Ascending aorta (tissue), 2 donors: ENCODE measurements at regions not wholly inside any gene's neighbourhood (a gene's known extent, or its start where the extent isn't known, plus 50 kb on each side); places are given as distances from the start of the nearest gene placed in this dataset.

ENCODE experiments used
- DNase-seq, 2 donors: peaks; one replicate each; pipeline ENCODE4 v3.0.0-alpha.2; 2019; ENCODE audit warnings: low spot score in 2 of 2
- H3K27ac ChIP-seq, 2 donors: fragments of 200-600 bp; sonication (generic); one replicate each; pipeline ENCODE4 v1.5.1; 2016 to 2017; ENCODE audit warnings: mild to moderate bottlenecking in 1 of 2
- H3K27me3 ChIP-seq: fragments of 200-600 bp; sonication (generic); one replicate; pipeline ENCODE4 v1.5.1; 2017
- H3K36me3 ChIP-seq, 2 donors: fragments of 200-600 bp; sonication (generic); one replicate each; pipeline ENCODE4 v1.5.1; 2016
- H3K4me1 ChIP-seq, 2 donors: fragments of 200-600 bp; sonication (generic); one replicate each; pipeline ENCODE4 v1.5.1; 2016 to 2017; ENCODE audit warnings: mild to moderate bottlenecking in 1 of 2
- H3K4me3 ChIP-seq, 2 donors: fragments of 200-600 bp; sonication (generic); one replicate each; pipeline ENCODE4 v1.5.1; 2016 to 2017; ENCODE audit warnings: mild to moderate bottlenecking in 1 of 2
- H3K9me3 ChIP-seq, 2 donors: fragments of 200-600 bp; sonication (generic); one replicate each; pipeline ENCODE4 v1.5.1; 2016
- intact Hi-C: fragments of 100-400 bp; cut with DNase I; formaldehyde crosslinking; loops from one replicate; pipeline ENCODE4 v1.15.1; 2023
- TF ChIP-seq, protein P1 (sequence below), 3 experiments: fragments of 200-600 bp in 2 of 3; fragments of 450-650 bp in 1 of 3; sonication (generic) in 2 of 3; IDR thresholded peaks; one replicate each; pipeline ENCODE4 v1.5.1; 2016 to 2019; ENCODE audit warnings: antibody characterized with exemption in 3 of 3, mild to moderate bottlenecking in 1 of 3, moderate library complexity in 1 of 3

DNA sequence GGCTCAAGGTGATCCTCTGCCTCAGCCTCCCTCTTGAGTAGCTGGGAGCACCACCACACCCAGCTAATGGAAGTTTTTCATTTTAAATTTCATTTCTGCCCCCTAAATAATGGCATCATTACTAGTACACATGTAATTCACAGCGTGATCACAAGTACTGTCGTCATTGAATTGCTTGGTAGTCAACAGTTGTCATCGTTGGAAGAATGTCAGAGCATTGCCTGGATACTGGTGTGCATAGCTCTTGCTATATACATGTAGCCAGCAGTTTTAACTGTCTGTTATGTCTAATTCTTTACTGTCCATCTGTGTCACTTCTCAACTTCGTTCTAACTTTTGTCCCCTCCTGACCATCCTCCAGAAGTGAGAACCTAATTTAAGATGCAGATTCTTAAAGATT is 62.1 kb downstream of the CRPPA start:
- Histone ChIP-seq H3K27me3 (no peaks in the 10 kb centered on the region), H3K4me3 (no peak overlapping the region), H3K9me3 (no peaks in the 10 kb centered on the region), H3K36me3 (no peaks in the 10 kb centered on the region), H3K4me1 (no peaks in the 10 kb centered on the region), H3K27ac (no peak overlapping the region)
- intact Hi-C loops = no loop called here
- no peak for DNase-seq
- TF ChIP-seq, protein P1, sequence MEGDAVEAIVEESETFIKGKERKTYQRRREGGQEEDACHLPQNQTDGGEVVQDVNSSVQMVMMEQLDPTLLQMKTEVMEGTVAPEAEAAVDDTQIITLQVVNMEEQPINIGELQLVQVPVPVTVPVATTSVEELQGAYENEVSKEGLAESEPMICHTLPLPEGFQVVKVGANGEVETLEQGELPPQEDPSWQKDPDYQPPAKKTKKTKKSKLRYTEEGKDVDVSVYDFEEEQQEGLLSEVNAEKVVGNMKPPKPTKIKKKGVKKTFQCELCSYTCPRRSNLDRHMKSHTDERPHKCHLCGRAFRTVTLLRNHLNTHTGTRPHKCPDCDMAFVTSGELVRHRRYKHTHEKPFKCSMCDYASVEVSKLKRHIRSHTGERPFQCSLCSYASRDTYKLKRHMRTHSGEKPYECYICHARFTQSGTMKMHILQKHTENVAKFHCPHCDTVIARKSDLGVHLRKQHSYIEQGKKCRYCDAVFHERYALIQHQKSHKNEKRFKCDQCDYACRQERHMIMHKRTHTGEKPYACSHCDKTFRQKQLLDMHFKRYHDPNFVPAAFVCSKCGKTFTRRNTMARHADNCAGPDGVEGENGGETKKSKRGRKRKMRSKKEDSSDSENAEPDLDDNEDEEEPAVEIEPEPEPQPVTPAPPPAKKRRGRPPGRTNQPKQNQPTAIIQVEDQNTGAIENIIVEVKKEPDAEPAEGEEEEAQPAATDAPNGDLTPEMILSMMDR (IDR thresholded peaks at IDR 0.05) = no peak

DNA sequence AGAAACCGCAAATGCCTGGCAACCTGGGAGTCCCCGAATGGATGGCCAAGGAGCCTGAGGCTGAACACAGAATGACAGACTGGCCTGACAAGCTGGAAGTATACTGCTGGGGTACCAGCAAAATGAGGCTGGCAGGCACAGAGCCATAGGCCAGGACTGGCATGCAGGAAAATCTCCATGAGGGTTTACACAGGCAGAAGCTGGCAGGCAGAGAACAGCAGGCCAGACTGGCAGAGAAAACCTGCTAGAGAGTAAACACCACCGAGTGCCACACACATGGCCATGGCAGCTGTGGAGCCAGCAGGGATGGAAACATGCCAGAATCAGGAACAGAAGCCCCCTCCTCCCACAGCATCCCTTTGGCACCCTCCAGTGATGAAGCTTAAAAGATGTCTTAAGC is 63.4 kb downstream of the CRPPA start:
- H3K9me3 ChIP-seq = no peaks in the 10 kb centered on the region
- H3K4me3 ChIP-seq = no peak overlapping the region
- intact Hi-C loops = no loop called here
- no peaks in the 10 kb centered on the region for H3K4me1 ChIP-seq
- DNase-seq = no peak
- no peaks in the 10 kb centered on the region for H3K36me3 ChIP-seq
- TF ChIP-seq, protein P1 (IDR thresholded peaks at IDR 0.05) = no peak
- H3K27me3 ChIP-seq = no peaks in the 10 kb centered on the region
- no peak overlapping the region for H3K27ac ChIP-seq

DNA sequence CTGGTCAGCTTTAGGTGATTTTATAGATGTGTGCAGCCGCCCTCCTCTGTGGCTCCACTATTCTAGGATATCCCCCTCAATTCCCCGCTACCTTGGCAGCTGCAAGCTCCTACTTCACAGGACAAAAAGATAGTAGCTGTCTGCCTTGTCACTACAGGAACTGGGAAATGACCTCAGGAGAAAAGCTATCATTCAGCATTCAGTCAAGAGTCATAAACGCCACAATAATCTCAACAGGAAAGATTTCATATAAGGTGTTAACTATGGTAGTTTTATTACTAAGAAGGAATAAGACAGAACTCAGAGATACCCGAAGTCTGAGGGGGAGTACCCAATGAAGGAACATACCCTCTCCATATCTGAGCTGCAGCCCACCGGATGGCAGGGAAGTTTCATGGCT is 63.9 kb downstream of the CRPPA start:
- no peaks in the 10 kb centered on the region for H3K27me3 ChIP-seq
- intact Hi-C loops = no loop called here
- TF ChIP-seq, protein P1 (IDR thresholded peaks at IDR 0.05) = no peak
- H3K4me3 ChIP-seq = no peak overlapping the region
- no peaks in the 10 kb centered on the region for H3K4me1 ChIP-seq
- H3K9me3 ChIP-seq = no peaks in the 10 kb centered on the region
- H3K36me3 ChIP-seq = no peaks in the 10 kb centered on the region
- no peak for DNase-seq
- no peak overlapping the region for H3K27ac ChIP-seq

DNA sequence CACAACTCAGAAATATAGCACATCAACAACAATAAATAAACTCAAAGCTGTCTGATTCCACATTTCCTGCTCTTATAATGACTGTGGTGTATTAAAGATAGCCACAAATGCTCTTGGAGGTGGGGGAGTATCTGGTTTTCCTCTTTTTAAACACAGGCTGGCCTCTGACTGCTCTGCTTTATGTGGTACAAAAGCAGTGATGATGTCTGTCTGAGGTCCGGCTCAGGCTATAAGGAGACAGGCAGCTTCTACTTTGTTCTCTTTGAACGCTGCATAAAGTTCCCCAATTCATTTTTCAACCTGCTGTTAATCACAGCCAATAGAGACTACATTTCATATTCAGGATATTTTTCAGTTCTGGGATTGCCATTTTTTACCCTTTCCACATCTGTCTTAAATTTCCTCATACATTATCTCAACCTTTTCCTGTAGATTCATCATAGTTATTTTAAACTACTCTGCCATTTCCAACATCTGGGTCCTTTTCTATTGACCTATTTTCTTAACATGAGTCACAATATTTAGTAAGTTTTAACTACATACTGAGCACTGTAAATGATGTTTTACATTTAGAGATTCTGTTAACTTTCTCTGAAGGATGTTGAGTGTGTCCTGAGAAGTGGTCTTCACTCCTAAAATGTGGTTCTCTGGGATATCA is 64.9 kb downstream of the CRPPA start:
- no peaks in the 10 kb centered on the region for H3K27me3 ChIP-seq
- H3K27ac ChIP-seq = no peak overlapping the region
- H3K4me3 ChIP-seq = no peak overlapping the region
- TF ChIP-seq, protein P1 (IDR thresholded peaks at IDR 0.05) = no peak
- no peak for DNase-seq
- H3K9me3 ChIP-seq = no peaks in the 10 kb centered on the region
- no peaks in the 10 kb centered on the region for H3K36me3 ChIP-seq
- intact Hi-C loops = no loop called here
- no peaks in the 10 kb centered on the region for H3K4me1 ChIP-seq

DNA sequence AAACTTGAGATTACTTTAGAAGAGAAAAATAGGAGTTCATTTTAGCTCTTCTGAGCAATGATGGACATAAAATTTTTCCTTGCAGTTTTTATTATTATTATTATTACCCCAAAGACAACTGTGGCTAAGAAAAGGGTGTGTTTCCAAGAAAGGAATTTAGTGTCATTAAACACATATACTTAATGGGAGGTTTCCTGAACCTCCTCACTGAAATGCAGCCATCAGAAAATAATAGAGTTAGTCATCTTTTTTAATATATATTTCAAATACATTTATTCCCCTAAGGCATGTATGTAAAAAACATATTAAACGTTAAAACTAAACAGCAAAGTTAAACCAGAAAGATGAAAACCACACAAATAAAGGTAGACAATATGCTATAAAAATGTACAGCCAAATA is 66.8 kb downstream of the CRPPA start:
- no peaks in the 10 kb centered on the region for H3K4me1 ChIP-seq
- H3K9me3 ChIP-seq = peaks cover 0 to 5% of the 10 kb centered on the region in 2 donors
- TF ChIP-seq, protein P1 (IDR thresholded peaks at IDR 0.05) = no peak
- no peaks in the 10 kb centered on the region for H3K36me3 ChIP-seq
- intact Hi-C loops = no loop called here
- no peak for DNase-seq
- no peaks in the 10 kb centered on the region for H3K27me3 ChIP-seq
- no peak overlapping the region for H3K4me3 ChIP-seq
- H3K27ac ChIP-seq = no peak overlapping the region

DNA sequence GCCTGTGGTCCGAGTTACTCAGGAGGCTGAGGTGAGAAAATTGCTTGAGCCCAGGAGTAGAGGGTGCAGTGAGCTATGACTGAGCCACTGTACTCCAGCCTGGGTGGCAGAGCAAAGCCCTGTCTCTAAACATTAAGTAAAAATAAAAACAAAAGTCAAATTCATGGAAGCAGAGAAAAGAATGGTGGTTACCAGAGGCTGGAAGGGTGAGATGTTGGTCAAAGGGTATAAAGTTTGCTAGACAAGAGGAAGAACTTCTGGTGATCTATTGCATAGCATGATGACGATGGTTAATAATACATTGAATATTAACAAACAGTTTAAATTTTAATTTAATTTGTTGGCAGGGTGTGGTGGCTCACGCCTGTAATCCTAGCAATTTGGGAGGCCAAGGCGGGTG is 68.1 kb downstream of the CRPPA start:
- H3K27ac ChIP-seq = no peak overlapping the region
- H3K9me3 ChIP-seq = peaks cover 0 to 9% of the 10 kb centered on the region in 2 donors
- no peaks in the 10 kb centered on the region for H3K36me3 ChIP-seq
- H3K27me3 ChIP-seq = no peaks in the 10 kb centered on the region
- H3K4me3 ChIP-seq = no peak overlapping the region
- TF ChIP-seq, protein P1 (IDR thresholded peaks at IDR 0.05) = no peak
- intact Hi-C loops = no loop called here
- H3K4me1 ChIP-seq = no peaks in the 10 kb centered on the region
- DNase-seq = no peak
